Effector memory CD4-positive, alpha-beta T cell (primary cell): ENCODE measurements at regions not wholly inside any gene's neighbourhood (a gene's known extent, or its start where the extent isn't known, plus 50 kb on each side); places are given as distances from the start of the nearest gene placed in this dataset.

Experiments used
- DNase-seq, 3 donors: peaks; one replicate each; pipeline ENCODE4 v3.0.0-alpha.2; 2020
- H3K27ac ChIP-seq: 2 replicates; pipeline ENCODE4 v1.7.0; 2013; ENCODE audit warnings: mild to moderate bottlenecking, low read length, moderate library complexity; ENCODE audit not compliant: insufficient read depth, poor library complexity, severe bottlenecking
- H3K27me3 ChIP-seq: replicated peaks from 2 replicates; pipeline ENCODE4 v1.7.0; 2013; ENCODE audit warnings: mild to moderate bottlenecking, low read length; ENCODE audit not compliant: insufficient read depth, control insufficient read depth, poor library complexity, severe bottlenecking
- H3K36me3 ChIP-seq: 2 replicates; pipeline ENCODE4 v1.7.0; 2013; ENCODE audit warnings: mild to moderate bottlenecking, low read length, moderate library complexity; ENCODE audit not compliant: control insufficient read depth, insufficient read depth
- H3K4me1 ChIP-seq: 2 replicates; pipeline ENCODE4 v1.7.0; 2013; ENCODE audit warnings: low read length, mild to moderate bottlenecking; ENCODE audit not compliant: control insufficient read depth, insufficient read depth, poor library complexity, severe bottlenecking
- H3K4me3 ChIP-seq: 2 replicates; pipeline ENCODE4 v1.7.0; 2013; ENCODE audit warnings: low read length, low read depth, mild to moderate bottlenecking; ENCODE audit not compliant: insufficient read depth, poor library complexity, severe bottlenecking
- H3K9me3 ChIP-seq: 2 replicates; pipeline ENCODE4 v1.7.0; 2013; ENCODE audit warnings: mild to moderate bottlenecking, low read length, moderate library complexity; ENCODE audit not compliant: control insufficient read depth

- DNase-seq, result no peak
- Histone ChIP-seq H3K27me3 (no peaks in the 10 kb centered on the region), H3K4me1 (no peaks in the 10 kb centered on the region), H3K4me3 (no peak overlapping the region), H3K36me3 (no peaks in the 10 kb centered on the region), H3K27ac (no peak overlapping the region), H3K9me3 (no peaks in the 10 kb centered on the region)
Measured at GRCh38 chr15:94930441-94930840, 699.1 kb downstream of the MCTP2 start.

DNA sequence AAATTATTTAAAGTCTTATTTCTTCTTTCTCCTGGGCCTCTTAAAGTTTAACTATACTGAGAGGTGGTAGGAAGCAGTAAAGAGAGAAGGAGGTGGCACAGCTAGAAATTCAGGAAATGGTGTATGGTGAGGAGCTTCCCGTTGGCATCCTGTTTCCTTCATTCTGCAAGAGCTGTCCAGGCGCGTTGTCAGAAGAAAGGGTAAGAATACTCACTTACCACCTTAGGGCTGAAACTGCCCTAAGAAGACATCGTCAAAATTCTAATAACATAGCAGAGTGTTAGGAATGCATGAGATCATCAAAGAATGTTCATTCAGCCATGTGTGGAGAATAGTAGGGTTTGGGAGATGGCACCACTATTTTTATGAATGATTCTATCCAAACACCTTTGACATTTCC lies 699.6 kb downstream of the MCTP2 start:
- DNase-seq, result no peak
- no peaks in the 10 kb centered on the region for H3K4me1 ChIP-seq

DNA sequence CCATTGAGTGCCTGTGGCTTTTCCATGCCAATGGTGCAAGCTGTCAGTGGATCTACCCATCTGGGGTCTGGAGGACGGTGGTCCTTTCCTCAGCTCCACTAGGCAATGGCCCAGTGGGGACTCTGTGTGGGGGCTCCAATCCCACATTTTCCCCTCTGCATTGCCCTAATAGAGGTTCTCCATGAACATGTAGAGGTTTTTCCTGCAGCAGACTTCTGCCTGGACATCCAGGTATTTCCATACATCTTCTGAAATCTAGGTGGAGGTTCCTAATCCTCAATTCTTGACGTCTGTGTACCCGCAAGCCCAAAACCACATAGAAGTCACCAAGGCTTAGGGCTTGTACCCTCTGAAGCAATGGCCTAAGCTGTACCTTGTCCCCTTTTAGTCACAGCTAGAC lies 703.1 kb downstream of the MCTP2 start:
- Histone ChIP-seq H3K9me3 (no peaks in the 10 kb centered on the region), H3K27me3 (no peaks in the 10 kb centered on the region), H3K27ac (no peak overlapping the region), H3K36me3 (no peaks in the 10 kb centered on the region), H3K4me3 (no peak overlapping the region), H3K4me1 (no peaks in the 10 kb centered on the region)
- no peak for DNase-seq

More for the DNA sequence above, 699.6 kb downstream of the MCTP2 start:
- Histone ChIP-seq H3K4me3 (no peak overlapping the region), H3K27ac (no peak overlapping the region), H3K9me3 (no peaks in the 10 kb centered on the region), H3K27me3 (no peaks in the 10 kb centered on the region), H3K36me3 (no peaks in the 10 kb centered on the region)

DNA sequence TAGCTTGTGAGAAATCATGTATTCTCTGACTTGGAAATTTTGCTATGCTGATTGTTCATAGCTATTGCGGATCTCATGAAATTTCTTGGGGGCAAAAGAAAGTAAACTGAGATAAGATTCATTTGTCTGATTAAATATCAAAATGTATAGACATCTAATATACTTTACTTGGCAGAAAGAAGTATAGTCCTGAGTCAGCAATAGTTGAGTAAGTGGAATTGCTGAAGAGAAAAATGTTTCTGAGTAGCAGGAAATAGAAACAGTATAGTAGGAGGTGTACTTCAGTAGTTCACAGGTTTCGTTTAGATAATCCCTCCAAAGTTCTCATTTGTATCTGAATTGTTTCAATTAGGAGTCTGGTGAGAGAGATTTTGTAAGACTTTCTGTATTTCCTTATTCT lies 705.9 kb downstream of the MCTP2 start:
- Histone ChIP-seq H3K4me1 (no peaks in the 10 kb centered on the region), H3K27ac (no peak overlapping the region), H3K36me3 (no peaks in the 10 kb centered on the region), H3K27me3 (no peaks in the 10 kb centered on the region), H3K9me3 (no peaks in the 10 kb centered on the region), H3K4me3 (no peak overlapping the region)
- DNase-seq, result no peak

GRCh38 chr15:94943888-94944287 lies 712.5 kb downstream of the MCTP2 start:
- Histone ChIP-seq H3K4me1 (no peaks in the 10 kb centered on the region), H3K9me3 (no peaks in the 10 kb centered on the region), H3K36me3 (no peaks in the 10 kb centered on the region), H3K27ac (no peak overlapping the region), H3K4me3 (no peak overlapping the region), H3K27me3 (no peaks in the 10 kb centered on the region)
- no peak for DNase-seq

DNA sequence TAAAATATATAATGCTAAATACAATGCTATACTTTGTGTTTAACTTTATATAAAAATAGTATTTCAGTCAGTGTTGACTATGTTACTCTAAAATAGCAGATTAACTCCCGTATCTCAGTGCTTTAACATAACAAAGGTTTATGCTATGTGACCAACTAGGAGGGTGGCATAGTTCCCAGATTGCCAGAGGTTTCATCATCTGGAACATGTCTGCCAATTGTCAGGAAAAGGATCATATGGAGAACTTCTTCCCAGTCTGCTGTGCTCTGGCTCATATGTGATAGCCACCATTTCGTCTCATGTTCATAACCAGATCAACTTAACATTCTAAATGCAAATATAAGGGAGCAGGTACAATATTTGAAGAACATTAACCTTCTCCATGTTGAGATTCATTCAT lies 720.2 kb downstream of the MCTP2 start:
- Histone ChIP-seq H3K4me3 (no peak overlapping the region), H3K9me3 (peaks cover 2% of the 10 kb centered on the region), H3K27me3 (no peaks in the 10 kb centered on the region), H3K4me1 (no peaks in the 10 kb centered on the region), H3K27ac (no peak overlapping the region), H3K36me3 (no peaks in the 10 kb centered on the region)
- DNase-seq, result no peak

- Histone ChIP-seq H3K36me3 (no peaks in the 10 kb centered on the region), H3K9me3 (no peaks in the 10 kb centered on the region), H3K4me3 (no peak overlapping the region), H3K27ac (no peak overlapping the region), H3K4me1 (no peaks in the 10 kb centered on the region), H3K27me3 (no peaks in the 10 kb centered on the region)
- no peak for DNase-seq
Measured at GRCh38 chr15:94963953-94964352, 732.6 kb downstream of the MCTP2 start.

- H3K4me1 ChIP-seq, result no peaks in the 10 kb centered on the region
- DNase-seq, result no peak
- H3K9me3 ChIP-seq, result no peaks in the 10 kb centered on the region
Measured at GRCh38 chr15:94965593-94965992, 734.2 kb downstream of the MCTP2 start.

GRCh38 chr15:94968133-94968532 lies 736.8 kb downstream of the MCTP2 start:
- no peaks in the 10 kb centered on the region for H3K9me3 ChIP-seq
- H3K27me3 ChIP-seq, result no peaks in the 10 kb centered on the region
- no peak for DNase-seq
- H3K4me1 ChIP-seq, result no peaks in the 10 kb centered on the region
- H3K27ac ChIP-seq, result no peak overlapping the region
- H3K36me3 ChIP-seq, result no peaks in the 10 kb centered on the region
- H3K4me3 ChIP-seq, result no peak overlapping the region

More at GRCh38 chr15:94965593-94965992, 734.2 kb downstream of the MCTP2 start:
- no peak overlapping the region for H3K4me3 ChIP-seq
- no peaks in the 10 kb centered on the region for H3K36me3 ChIP-seq
- no peak overlapping the region for H3K27ac ChIP-seq
- H3K27me3 ChIP-seq, result no peaks in the 10 kb centered on the region

- H3K27me3 ChIP-seq, result no peaks in the 10 kb centered on the region
- no peaks in the 10 kb centered on the region for H3K36me3 ChIP-seq
- H3K9me3 ChIP-seq, result no peaks in the 10 kb centered on the region
- H3K4me1 ChIP-seq, result no peaks in the 10 kb centered on the region
- no peak for DNase-seq
- no peak overlapping the region for H3K27ac ChIP-seq
- no peak overlapping the region for H3K4me3 ChIP-seq
Measured at GRCh38 chr15:94970096-94970495, 738.7 kb downstream of the MCTP2 start.

DNA sequence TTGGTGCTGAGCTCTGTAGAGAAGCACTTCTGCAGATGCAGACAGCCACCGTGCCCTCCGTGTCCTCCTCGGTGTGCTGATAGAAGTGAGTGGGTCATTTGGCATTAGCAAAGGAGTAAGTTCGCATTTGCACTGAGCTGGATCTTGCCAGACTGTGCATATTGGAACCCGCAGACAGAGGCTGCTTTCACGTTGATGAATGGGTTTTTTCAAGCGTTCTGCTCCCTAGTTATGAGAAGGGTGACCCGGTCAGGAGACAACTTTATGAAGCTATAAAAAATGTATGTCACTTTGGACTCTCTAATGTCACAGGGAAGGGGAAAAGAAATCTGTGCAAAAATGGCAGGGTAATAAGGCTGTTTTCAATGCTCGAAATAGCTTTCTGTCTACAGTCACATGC lies 739.4 kb downstream of the MCTP2 start:
- Histone ChIP-seq H3K4me1 (no peaks in the 10 kb centered on the region), H3K9me3 (no peaks in the 10 kb centered on the region), H3K27me3 (no peaks in the 10 kb centered on the region), H3K36me3 (no peaks in the 10 kb centered on the region), H3K27ac (no peak overlapping the region), H3K4me3 (no peak overlapping the region)
- no peak for DNase-seq
